ENCODE measurements at regions not wholly inside any gene's neighbourhood (a gene's known extent, or its start where the extent isn't known, plus 50 kb on each side); places are given as distances from the start of the nearest gene placed in this dataset.

DNA sequence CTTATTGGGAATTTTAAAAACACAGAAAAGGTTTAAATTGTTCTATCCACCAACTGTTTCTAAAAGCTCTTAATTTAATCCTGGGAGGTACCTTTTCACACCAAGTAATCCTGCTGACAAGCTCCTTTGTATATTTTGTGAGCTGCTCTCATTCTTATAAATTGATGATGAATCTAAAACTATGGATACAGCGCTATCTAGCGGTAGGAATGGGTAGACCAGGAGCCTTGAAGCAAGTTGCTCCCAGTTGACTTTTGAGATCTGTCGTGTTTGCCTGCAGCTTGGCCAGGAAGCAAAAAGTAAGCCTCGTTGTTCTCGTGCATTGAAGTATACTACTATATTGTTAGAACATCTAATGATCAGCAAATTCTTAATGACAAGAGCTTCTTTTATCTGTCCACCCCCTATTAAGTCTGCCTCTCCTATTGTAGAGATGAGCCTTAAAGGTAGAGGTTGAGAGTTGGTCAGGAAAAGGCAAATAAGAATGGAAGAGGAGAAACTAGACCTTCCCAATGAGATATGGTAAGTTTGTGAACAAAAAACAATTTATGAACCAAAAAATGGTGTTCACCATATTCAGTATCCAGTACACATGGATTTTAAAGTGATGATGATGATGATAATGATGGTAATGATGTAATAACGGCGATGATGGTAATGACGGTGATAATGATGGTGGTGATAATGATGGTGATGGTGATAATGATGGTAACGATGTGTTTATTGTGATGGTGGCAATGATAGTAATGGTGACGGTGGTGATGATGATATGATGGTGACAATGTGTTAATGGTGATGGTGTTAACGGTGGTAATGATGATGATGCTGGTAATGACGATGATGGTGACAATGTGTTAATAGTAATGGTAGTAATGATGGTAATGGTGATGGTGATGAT lies 212.1 kb upstream of the NCKAP5 start:
- no peak for TF ChIP-seq EP300 (IDR thresholded peaks at IDR 0.05)
- no peak for TF ChIP-seq POLR2A (IDR thresholded peaks at IDR 0.05)
- TF ChIP-seq CTCF (IDR thresholded peaks at IDR 0.05) = peak; percentile 46 to 86 (median 68)
- no peak for TF ChIP-seq POLR2AphosphoS5 (IDR thresholded peaks at IDR 0.05)

All from upper lobe of left lung (tissue), 4 donors.